ENCODE measurements at regions not wholly inside any gene's neighbourhood (a gene's known extent, or its start where the extent isn't known, plus 50 kb on each side); places are given as distances from the start of the nearest gene placed in this dataset.

DNA sequence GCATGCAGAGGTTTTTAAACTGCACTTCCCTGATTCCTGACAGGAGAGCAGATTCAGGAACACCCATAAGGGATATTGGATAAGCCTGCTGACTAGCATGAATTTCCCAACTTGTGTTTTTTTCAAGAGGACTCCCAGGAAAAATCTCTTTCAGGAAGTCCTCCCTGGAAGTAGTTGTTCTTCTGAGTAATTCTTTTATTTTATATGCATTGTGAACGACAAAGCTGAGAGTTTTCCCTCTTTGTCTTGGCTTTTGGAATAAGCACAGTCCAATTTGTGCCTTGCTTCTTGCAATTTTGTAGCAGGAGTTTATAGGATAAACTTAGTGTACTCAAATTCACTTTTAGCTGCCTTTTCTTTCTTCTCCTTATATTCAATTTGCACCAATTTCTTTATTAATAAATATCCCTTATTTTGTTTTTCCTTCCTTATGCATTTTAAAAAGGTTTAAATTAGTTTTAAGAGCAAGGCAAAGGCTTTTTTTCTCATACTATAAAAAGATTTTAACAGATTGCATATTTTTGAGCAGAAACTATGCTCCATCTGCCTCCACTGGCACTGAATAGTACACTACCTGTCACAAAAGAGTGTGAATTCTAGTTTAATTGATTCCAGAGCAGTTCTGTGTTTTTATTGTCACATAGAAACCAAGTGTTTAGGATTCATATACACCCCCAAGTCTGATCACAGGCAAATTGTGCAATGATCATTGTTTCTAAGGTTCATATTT lies 543.3 kb upstream of the SPRY2 start:
- no peak overlapping the region for H3K27ac ChIP-seq (ENCODE audit: low read depth in 1 of 2, low read length in 2 of 2)
- DNase-seq (ENCODE audit: low spot score) = no peak
- no peaks in the 10 kb centered on the region for H3K9me3 ChIP-seq (ENCODE audit: control insufficient read depth in 4 of 4, low read length in 3 of 4)
- WGBS = 61% methylated on average over 1 of the region's 1 CpG
- no peak overlapping the region for H3K9ac ChIP-seq (ENCODE audit: low read depth in 1 of 2, low read length in 2 of 2)
- no peaks in the 10 kb centered on the region for H3K36me3 ChIP-seq (ENCODE audit: control insufficient read depth in 4 of 4, insufficient read depth in 3 of 4, low read depth in 1 of 4, low read length in 3 of 4)
- no peaks in the 10 kb centered on the region for H3K27me3 ChIP-seq (ENCODE audit: control insufficient read depth in 4 of 4, insufficient read depth in 4 of 4, low read length in 3 of 4)
- no peaks in the 10 kb centered on the region for H3K4me1 ChIP-seq (ENCODE audit: control insufficient read depth in 4 of 4, insufficient read depth in 4 of 4, low read length in 3 of 4)
- H3K4me3 ChIP-seq (ENCODE audit: low read depth in 1 of 3, low read length in 3 of 3) = no peak overlapping the region
- TF ChIP-seq EGR1 (IDR thresholded peaks at IDR 0.05; ENCODE audit: low read depth in 2 of 2) (no peak), RXRA (IDR thresholded peaks at IDR 0.05) (no peak), ZBTB33 (IDR thresholded peaks at IDR 0.05) (no peak), SP1 (IDR thresholded peaks at IDR 0.05) (no peak), JUND (IDR thresholded peaks at IDR 0.05) (no peak), NR2F2 (IDR thresholded peaks at IDR 0.05) (no peak), RAD21 (IDR thresholded peaks at IDR 0.05) (no peak)
- TF ChIP-seq, protein P1, sequence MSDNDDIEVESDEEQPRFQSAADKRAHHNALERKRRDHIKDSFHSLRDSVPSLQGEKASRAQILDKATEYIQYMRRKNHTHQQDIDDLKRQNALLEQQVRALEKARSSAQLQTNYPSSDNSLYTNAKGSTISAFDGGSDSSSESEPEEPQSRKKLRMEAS (IDR thresholded peaks at IDR 0.05) = no peak
- TF ChIP-seq, protein P2, sequence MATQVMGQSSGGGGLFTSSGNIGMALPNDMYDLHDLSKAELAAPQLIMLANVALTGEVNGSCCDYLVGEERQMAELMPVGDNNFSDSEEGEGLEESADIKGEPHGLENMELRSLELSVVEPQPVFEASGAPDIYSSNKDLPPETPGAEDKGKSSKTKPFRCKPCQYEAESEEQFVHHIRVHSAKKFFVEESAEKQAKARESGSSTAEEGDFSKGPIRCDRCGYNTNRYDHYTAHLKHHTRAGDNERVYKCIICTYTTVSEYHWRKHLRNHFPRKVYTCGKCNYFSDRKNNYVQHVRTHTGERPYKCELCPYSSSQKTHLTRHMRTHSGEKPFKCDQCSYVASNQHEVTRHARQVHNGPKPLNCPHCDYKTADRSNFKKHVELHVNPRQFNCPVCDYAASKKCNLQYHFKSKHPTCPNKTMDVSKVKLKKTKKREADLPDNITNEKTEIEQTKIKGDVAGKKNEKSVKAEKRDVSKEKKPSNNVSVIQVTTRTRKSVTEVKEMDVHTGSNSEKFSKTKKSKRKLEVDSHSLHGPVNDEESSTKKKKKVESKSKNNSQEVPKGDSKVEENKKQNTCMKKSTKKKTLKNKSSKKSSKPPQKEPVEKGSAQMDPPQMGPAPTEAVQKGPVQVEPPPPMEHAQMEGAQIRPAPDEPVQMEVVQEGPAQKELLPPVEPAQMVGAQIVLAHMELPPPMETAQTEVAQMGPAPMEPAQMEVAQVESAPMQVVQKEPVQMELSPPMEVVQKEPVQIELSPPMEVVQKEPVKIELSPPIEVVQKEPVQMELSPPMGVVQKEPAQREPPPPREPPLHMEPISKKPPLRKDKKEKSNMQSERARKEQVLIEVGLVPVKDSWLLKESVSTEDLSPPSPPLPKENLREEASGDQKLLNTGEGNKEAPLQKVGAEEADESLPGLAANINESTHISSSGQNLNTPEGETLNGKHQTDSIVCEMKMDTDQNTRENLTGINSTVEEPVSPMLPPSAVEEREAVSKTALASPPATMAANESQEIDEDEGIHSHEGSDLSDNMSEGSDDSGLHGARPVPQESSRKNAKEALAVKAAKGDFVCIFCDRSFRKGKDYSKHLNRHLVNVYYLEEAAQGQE (IDR thresholded peaks at IDR 0.05) = no peak

- Histone ChIP-seq H3K9me3 (ENCODE audit: control insufficient read depth in 4 of 4, low read length in 3 of 4) (no peaks in the 10 kb centered on the region), H3K36me3 (ENCODE audit: control insufficient read depth in 4 of 4, insufficient read depth in 3 of 4, low read depth in 1 of 4, low read length in 3 of 4) (no peaks in the 10 kb centered on the region), H3K4me1 (ENCODE audit: control insufficient read depth in 4 of 4, insufficient read depth in 4 of 4, low read length in 3 of 4) (no peaks in the 10 kb centered on the region), H3K9ac (ENCODE audit: low read depth in 1 of 2, low read length in 2 of 2) (no peak overlapping the region), H3K27me3 (ENCODE audit: control insufficient read depth in 4 of 4, insufficient read depth in 4 of 4, low read length in 3 of 4) (no peaks in the 10 kb centered on the region), H3K27ac (ENCODE audit: low read depth in 1 of 2, low read length in 2 of 2) (no peak overlapping the region), H3K4me3 (ENCODE audit: low read depth in 1 of 3, low read length in 3 of 3) (no peak overlapping the region)
- TF ChIP-seq CTCF (IDR thresholded peaks at IDR 0.05; ENCODE audit: low read depth, low read length, missing input control) = no peak
- no peak for TF ChIP-seq ZBTB33 (IDR thresholded peaks at IDR 0.05)
- TF ChIP-seq, protein P1 (IDR thresholded peaks at IDR 0.05) = no peak
- TF ChIP-seq, protein P2 (IDR thresholded peaks at IDR 0.05) = no peak
- TF ChIP-seq JUND (IDR thresholded peaks at IDR 0.05) = no peak
- no peak for TF ChIP-seq EGR1 (IDR thresholded peaks at IDR 0.05; ENCODE audit: low read depth in 2 of 2)
- no peak for TF ChIP-seq SP1 (IDR thresholded peaks at IDR 0.05)
- TF ChIP-seq RXRA (IDR thresholded peaks at IDR 0.05) = no peak
- no peak for TF ChIP-seq RAD21 (IDR thresholded peaks at IDR 0.05)
- TF ChIP-seq FOXA1 (IDR thresholded peaks at IDR 0.05) = no peak
- TF ChIP-seq NR2F2 (IDR thresholded peaks at IDR 0.05) = no peak
- DNase-seq (ENCODE audit: low spot score) = no peak
Measured at GRCh38 chr13:80883545-80883944, 542.6 kb upstream of the SPRY2 start.
